SK-N-SH (cell line): ENCODE measurements at regions not wholly inside any gene's neighbourhood (a gene's known extent, or its start where the extent isn't known, plus 50 kb on each side); places are given as distances from the start of the nearest gene placed in this dataset.

Experiments used
- CTCF ChIA-PET: fragments of 300-600, 350-600 bp; formaldehyde crosslinking; extraction: SDS; loops from one replicate; lab custom pipeline; 2021; lab: Yijun Ruan, JAX
- POLR2A ChIA-PET: fragments of 350-600 bp; sonication (Branson Sonifier 250); formaldehyde crosslinking; extraction: SDS; loops from one replicate; lab custom pipeline; 2020; ENCODE audit warnings: antibody characterized with exemption, inconsistent platforms; lab: Yijun Ruan, JAX
- DNase-seq: peaks from one replicate; pipeline ENCODE4 v3.0.0; 2012
- H2AFZ ChIP-seq: fragments of 200-600 bp; sonication (generic); 2 replicates; pipeline ENCODE4 v1.8.1; 2016; ENCODE audit warnings: antibody characterized with exemption, mild to moderate bottlenecking, low read depth
- H3F3A ChIP-seq: fragments of 200-600 bp; sonication (generic); replicated peaks from 2 replicates; pipeline ENCODE3; 2016; ENCODE audit warnings: antibody characterized with exemption, mild to moderate bottlenecking; ENCODE audit not compliant: insufficient read depth
- H3K27ac ChIP-seq, 2 experiments: fragments of 200-500 bp in 1 of 2; fragments of 200-600 bp in 1 of 2; sonication (Bioruptor generic) in 1 of 2; sonication (generic), shearing (Covaris generic) in 1 of 2; 2 replicates each; pipeline versions ENCODE4 v1.5.1 to v1.6.1; 2014 to 2016; ENCODE audit warnings: low read depth in 2 of 2, inconsistent platforms in 1 of 2, low read length in 1 of 2, mild to moderate bottlenecking in 1 of 2, mixed read lengths in 1 of 2
- H3K27me3 ChIP-seq: fragments of 200-600 bp; sonication (generic), shearing (Covaris generic); 2 replicates; pipeline ENCODE4 v1.6.1; 2016; ENCODE audit warnings: mixed run types; ENCODE audit not compliant: insufficient read depth
- H3K36me3 ChIP-seq, 2 experiments: fragments of 200-500 bp in 1 of 2; fragments of 200-600 bp in 1 of 2; sonication (Bioruptor generic) in 1 of 2; sonication (generic) in 1 of 2; replicated peaks in 1 of 2; 2 replicates each; pipeline versions ENCODE3 to v1.5.1; 2014 to 2016; ENCODE audit warnings: low read length in 1 of 2, mild to moderate bottlenecking in 1 of 2; ENCODE audit not compliant: insufficient read depth in 2 of 2, control insufficient read depth in 1 of 2
- H3K4me1 ChIP-seq, 2 experiments: fragments of 200-500 bp in 1 of 2; fragments of 200-600 bp in 1 of 2; sonication (Bioruptor generic) in 1 of 2; sonication (generic), shearing (Covaris generic) in 1 of 2; 2 replicates each; pipeline versions ENCODE4 v1.5.1 to v1.6.1; 2014 to 2016; ENCODE audit warnings: low read depth in 1 of 2, low read length in 1 of 2, mixed run types in 1 of 2; ENCODE audit not compliant: insufficient read depth in 2 of 2, control insufficient read depth in 1 of 2
- H3K4me2 ChIP-seq: fragments of 200-600 bp; sonication (generic), shearing (Covaris generic); 2 replicates; pipeline ENCODE4 v1.6.1; 2017; ENCODE audit warnings: mixed run types
- H3K4me3 ChIP-seq, 2 experiments: fragments of 200-500 bp in 1 of 2; fragments of 200-600 bp in 1 of 2; sonication (Bioruptor generic) in 1 of 2; sonication (generic), shearing (Covaris generic) in 1 of 2; 2 replicates each; pipeline versions ENCODE4 v1.5.1 to v1.8.1; 2014 to 2016; ENCODE audit warnings: low read depth in 2 of 2, inconsistent platforms in 1 of 2, low read length in 1 of 2, mild to moderate bottlenecking in 1 of 2, mixed read lengths in 1 of 2, moderate library complexity in 1 of 2
- H3K79me2 ChIP-seq: fragments of 200-600 bp; sonication (generic); 2 replicates; pipeline ENCODE4 v1.8.1; 2017; ENCODE audit warnings: mild to moderate bottlenecking; ENCODE audit not compliant: insufficient read depth
- H3K9ac ChIP-seq: fragments of 200-600 bp; sonication (generic); 2 replicates; pipeline ENCODE4 v1.6.1; 2017; ENCODE audit warnings: mixed run types
- H3K9me2 ChIP-seq: fragments of 200-600 bp; sonication (generic); 2 replicates; pipeline ENCODE4 v1.6.1; 2017; ENCODE audit warnings: mixed run types
- H3K9me3 ChIP-seq: fragments of 200-600 bp; sonication (generic); 2 replicates; pipeline ENCODE4 v1.6.1; 2017; ENCODE audit warnings: mixed run types, mild to moderate bottlenecking, moderate library complexity
- H4K20me1 ChIP-seq: fragments of 200-600 bp; sonication (generic); 2 replicates; pipeline ENCODE4 v1.6.1; 2017; ENCODE audit warnings: mild to moderate bottlenecking, mixed run types; ENCODE audit not compliant: insufficient read depth
- EP300 ChIP-seq, 2 experiments: IDR thresholded peaks; 2 replicates each; pipeline versions ENCODE4 v1.4.0 to v1.6.1; 2012; ENCODE audit warnings: borderline replicate concordance in 1 of 2, low read depth in 1 of 2, low read length in 1 of 2
- FOXJ3 ChIP-seq: sonication (generic); formaldehyde crosslinking; IDR thresholded peaks from 2 replicates; pipeline ENCODE4 v1.5.1; 2020; ENCODE audit warnings: mild to moderate bottlenecking, missing genetic modification reagents
- GATA2 ChIP-seq: sonication (generic); formaldehyde crosslinking; IDR thresholded peaks from 2 replicates; pipeline ENCODE4 v1.5.0; 2020; ENCODE audit warnings: mild to moderate bottlenecking, missing genetic modification reagents
- MEF2A ChIP-seq: IDR thresholded peaks from 2 replicates; pipeline ENCODE4 v1.4.0; 2012; ENCODE audit warnings: low read depth, borderline replicate concordance
- NFIC ChIP-seq: IDR thresholded peaks from 2 replicates; pipeline ENCODE4 v1.4.0; 2012; ENCODE audit warnings: borderline replicate concordance
- NRF1 ChIP-seq: IDR thresholded peaks from 2 replicates; pipeline ENCODE4 v1.6.1; 2012; ENCODE audit warnings: low read depth, mild to moderate bottlenecking, low read length
- POLR2AphosphoS5 ChIP-seq: IDR thresholded peaks from 2 replicates; pipeline ENCODE4 v1.6.1; 2012; ENCODE audit warnings: low read depth, low read length
- SIN3A ChIP-seq: IDR thresholded peaks from 2 replicates; pipeline ENCODE4 v1.6.1; 2012; ENCODE audit warnings: low read depth, mild to moderate bottlenecking, low read length, moderate library complexity, borderline replicate concordance
- SMC3 ChIP-seq: IDR thresholded peaks from 2 replicates; pipeline ENCODE4 v1.6.1; 2012; ENCODE audit warnings: low read depth, low read length, improper control_type of control experiment
- TCF12 ChIP-seq: IDR thresholded peaks from 2 replicates; pipeline ENCODE4 v1.4.0; 2012
- WGBS: methylation state at CpG from one replicate; pipeline ENCODE4 v1.1.6; 2017; ENCODE audit warnings: low lambda C conversion rate; 5-methylcytosine and 5-hydroxymethylcytosine counted together
- TF ChIP-seq, protein P1 (sequence below): fragments of 150-350 bp; IDR thresholded peaks from 2 replicates; pipeline ENCODE4 v1.6.1; 2017; ENCODE audit warnings: antibody characterized with exemption, low read length, low read depth, borderline replicate concordance
- TF ChIP-seq, protein P2 (sequence below): fragments of 150-350 bp; IDR thresholded peaks from 2 replicates; pipeline ENCODE4 v1.6.1; 2016; ENCODE audit warnings: mild to moderate bottlenecking, low read depth, low read length
- TF ChIP-seq, protein P3 (sequence below): IDR thresholded peaks from 2 replicates; pipeline ENCODE4 v1.4.0; 2012; ENCODE audit warnings: low read depth, borderline replicate concordance
- TF ChIP-seq, protein P4 (sequence below): IDR thresholded peaks from 2 replicates; pipeline ENCODE4; 2012
- TF ChIP-seq, protein P5 (sequence below): IDR thresholded peaks from 2 replicates; pipeline ENCODE4 v1.6.1; 2012; ENCODE audit warnings: mild to moderate bottlenecking, low read depth, low read length, moderate library complexity
- TF ChIP-seq, protein P6 (sequence below): IDR thresholded peaks from 2 replicates; pipeline ENCODE4 v1.4.0; 2012; ENCODE audit warnings: low read depth

DNA sequence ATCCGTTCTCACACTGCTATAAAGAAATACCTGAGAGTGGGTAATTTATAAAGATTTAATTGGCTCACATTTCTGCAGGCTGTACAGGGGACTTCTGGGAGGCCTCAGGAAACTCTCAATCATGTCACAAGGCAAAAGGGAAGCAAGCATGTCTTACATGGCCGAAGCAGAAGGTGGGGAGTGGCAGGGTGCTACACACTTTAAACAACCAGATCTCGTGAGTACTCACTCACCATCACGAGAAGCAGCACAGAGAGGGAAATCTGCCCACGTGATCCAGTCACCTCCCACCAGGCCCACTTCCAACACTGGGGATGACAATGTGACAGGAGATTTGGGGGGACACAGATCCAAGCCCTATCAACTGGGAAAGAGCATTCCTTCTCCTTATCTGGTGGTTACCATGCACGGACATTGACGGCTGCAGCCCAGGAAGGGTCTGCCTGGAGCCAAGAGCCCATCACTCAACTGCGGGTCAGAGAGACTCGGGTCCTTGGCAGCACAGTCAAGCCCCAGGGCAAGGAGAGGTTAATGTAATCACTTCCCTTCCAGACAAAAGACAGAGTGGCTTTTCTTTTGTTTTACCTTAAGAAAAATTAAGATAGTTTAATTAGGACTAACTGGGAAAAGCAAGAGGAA, 112.3 kb upstream of the CST7 start:
- POLR2A ChIA-PET = no interaction called here

More for the DNA sequence above, 112.3 kb upstream of the CST7 start:
- Histone ChIP-seq H3K9me3 (no peaks in the 10 kb centered on the region), H3K36me3 (no peaks in the 10 kb centered on the region), H3K27ac (no peak overlapping the region), H3K27me3 (no peaks in the 10 kb centered on the region; the same call in 1 of the 2 replicates), H3K9me2 (no peaks in the 10 kb centered on the region), H2AFZ (no peak overlapping the region), H3K4me2 (no peak overlapping the region)
- CTCF ChIA-PET = no interaction called here
- no peak for TF ChIP-seq TCF12
- TF ChIP-seq, protein P1, sequence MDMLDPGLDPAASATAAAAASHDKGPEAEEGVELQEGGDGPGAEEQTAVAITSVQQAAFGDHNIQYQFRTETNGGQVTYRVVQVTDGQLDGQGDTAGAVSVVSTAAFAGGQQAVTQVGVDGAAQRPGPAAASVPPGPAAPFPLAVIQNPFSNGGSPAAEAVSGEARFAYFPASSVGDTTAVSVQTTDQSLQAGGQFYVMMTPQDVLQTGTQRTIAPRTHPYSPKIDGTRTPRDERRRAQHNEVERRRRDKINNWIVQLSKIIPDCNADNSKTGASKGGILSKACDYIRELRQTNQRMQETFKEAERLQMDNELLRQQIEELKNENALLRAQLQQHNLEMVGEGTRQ = no peak
- TF ChIP-seq, protein P2, sequence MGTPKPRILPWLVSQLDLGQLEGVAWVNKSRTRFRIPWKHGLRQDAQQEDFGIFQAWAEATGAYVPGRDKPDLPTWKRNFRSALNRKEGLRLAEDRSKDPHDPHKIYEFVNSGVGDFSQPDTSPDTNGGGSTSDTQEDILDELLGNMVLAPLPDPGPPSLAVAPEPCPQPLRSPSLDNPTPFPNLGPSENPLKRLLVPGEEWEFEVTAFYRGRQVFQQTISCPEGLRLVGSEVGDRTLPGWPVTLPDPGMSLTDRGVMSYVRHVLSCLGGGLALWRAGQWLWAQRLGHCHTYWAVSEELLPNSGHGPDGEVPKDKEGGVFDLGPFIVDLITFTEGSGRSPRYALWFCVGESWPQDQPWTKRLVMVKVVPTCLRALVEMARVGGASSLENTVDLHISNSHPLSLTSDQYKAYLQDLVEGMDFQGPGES = no peak
- TF ChIP-seq MEF2A = no peak
- TF ChIP-seq SMC3 = no peak
- TF ChIP-seq, protein P3, sequence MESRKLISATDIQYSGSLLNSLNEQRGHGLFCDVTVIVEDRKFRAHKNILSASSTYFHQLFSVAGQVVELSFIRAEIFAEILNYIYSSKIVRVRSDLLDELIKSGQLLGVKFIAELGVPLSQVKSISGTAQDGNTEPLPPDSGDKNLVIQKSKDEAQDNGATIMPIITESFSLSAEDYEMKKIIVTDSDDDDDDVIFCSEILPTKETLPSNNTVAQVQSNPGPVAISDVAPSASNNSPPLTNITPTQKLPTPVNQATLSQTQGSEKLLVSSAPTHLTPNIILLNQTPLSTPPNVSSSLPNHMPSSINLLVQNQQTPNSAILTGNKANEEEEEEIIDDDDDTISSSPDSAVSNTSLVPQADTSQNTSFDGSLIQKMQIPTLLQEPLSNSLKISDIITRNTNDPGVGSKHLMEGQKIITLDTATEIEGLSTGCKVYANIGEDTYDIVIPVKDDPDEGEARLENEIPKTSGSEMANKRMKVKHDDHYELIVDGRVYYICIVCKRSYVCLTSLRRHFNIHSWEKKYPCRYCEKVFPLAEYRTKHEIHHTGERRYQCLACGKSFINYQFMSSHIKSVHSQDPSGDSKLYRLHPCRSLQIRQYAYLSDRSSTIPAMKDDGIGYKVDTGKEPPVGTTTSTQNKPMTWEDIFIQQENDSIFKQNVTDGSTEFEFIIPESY = no peak
- no peak for TF ChIP-seq GATA2
- TF ChIP-seq NFIC = no peak
- TF ChIP-seq, protein P4, sequence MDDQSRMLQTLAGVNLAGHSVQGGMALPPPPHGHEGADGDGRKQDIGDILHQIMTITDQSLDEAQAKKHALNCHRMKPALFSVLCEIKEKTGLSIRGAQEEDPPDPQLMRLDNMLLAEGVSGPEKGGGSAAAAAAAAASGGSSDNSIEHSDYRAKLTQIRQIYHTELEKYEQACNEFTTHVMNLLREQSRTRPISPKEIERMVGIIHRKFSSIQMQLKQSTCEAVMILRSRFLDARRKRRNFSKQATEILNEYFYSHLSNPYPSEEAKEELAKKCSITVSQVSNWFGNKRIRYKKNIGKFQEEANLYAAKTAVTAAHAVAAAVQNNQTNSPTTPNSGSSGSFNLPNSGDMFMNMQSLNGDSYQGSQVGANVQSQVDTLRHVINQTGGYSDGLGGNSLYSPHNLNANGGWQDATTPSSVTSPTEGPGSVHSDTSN = no peak
- TF ChIP-seq, protein P5, sequence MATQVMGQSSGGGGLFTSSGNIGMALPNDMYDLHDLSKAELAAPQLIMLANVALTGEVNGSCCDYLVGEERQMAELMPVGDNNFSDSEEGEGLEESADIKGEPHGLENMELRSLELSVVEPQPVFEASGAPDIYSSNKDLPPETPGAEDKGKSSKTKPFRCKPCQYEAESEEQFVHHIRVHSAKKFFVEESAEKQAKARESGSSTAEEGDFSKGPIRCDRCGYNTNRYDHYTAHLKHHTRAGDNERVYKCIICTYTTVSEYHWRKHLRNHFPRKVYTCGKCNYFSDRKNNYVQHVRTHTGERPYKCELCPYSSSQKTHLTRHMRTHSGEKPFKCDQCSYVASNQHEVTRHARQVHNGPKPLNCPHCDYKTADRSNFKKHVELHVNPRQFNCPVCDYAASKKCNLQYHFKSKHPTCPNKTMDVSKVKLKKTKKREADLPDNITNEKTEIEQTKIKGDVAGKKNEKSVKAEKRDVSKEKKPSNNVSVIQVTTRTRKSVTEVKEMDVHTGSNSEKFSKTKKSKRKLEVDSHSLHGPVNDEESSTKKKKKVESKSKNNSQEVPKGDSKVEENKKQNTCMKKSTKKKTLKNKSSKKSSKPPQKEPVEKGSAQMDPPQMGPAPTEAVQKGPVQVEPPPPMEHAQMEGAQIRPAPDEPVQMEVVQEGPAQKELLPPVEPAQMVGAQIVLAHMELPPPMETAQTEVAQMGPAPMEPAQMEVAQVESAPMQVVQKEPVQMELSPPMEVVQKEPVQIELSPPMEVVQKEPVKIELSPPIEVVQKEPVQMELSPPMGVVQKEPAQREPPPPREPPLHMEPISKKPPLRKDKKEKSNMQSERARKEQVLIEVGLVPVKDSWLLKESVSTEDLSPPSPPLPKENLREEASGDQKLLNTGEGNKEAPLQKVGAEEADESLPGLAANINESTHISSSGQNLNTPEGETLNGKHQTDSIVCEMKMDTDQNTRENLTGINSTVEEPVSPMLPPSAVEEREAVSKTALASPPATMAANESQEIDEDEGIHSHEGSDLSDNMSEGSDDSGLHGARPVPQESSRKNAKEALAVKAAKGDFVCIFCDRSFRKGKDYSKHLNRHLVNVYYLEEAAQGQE = no peak
- TF ChIP-seq, protein P6, sequence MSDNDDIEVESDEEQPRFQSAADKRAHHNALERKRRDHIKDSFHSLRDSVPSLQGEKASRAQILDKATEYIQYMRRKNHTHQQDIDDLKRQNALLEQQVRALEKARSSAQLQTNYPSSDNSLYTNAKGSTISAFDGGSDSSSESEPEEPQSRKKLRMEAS = no peak
- TF ChIP-seq FOXJ3 = no peak
- no peak for TF ChIP-seq POLR2AphosphoS5
- no peak for TF ChIP-seq SIN3A
- no peak for TF ChIP-seq NRF1
- TF ChIP-seq EP300 (IDR thresholded peaks at IDR 0.05; ENCODE audit: borderline replicate concordance in 1 of 2, low read depth in 1 of 2, low read length in 1 of 2) = no peak
- TF ChIP-seq, all 33 proteins: peak for 0
- no peak for DNase-seq
- no peaks in the 10 kb centered on the region for H4K20me1 ChIP-seq
- WGBS = 47% methylated on average over 7 of the region's 9 CpGs
- no peak overlapping the region for H3K9ac ChIP-seq
- H3K79me2 ChIP-seq = no peaks in the 10 kb centered on the region
- H3K4me1 ChIP-seq = peaks cover 0 to 5% of the 10 kb centered on the region in 2 experiments; a peak in 1 of 4 replicates
- H3K4me3 ChIP-seq = no peak overlapping the region
- peaks cover 3% of the 10 kb centered on the region for H3F3A ChIP-seq
